Vagina (tissue), 2 donors: ENCODE measurements at regions not wholly inside any gene's neighbourhood (a gene's known extent, or its start where the extent isn't known, plus 50 kb on each side); places are given as distances from the start of the nearest gene placed in this dataset.

Experiments used
- CTCF ChIP-seq, 3 experiments: fragments of 450-650 bp in 2 of 3; fragments of 200-600 bp in 1 of 3; sonication (generic) in 1 of 3; IDR thresholded peaks; one replicate each; pipeline ENCODE4 v1.5.1; 2017 to 2019; ENCODE audit warnings: antibody characterized with exemption in 3 of 3, mild to moderate bottlenecking in 2 of 3, moderate library complexity in 2 of 3
- POLR2A ChIP-seq, 2 donors: fragments of 450-650 bp; IDR thresholded peaks; one replicate each; pipeline ENCODE4 v1.6.1; 2017; ENCODE audit warnings: antibody characterized with exemption in 2 of 2, mild to moderate bottlenecking in 2 of 2, moderate library complexity in 2 of 2

GRCh38 chr5:125199968-125200865, 453.8 kb upstream of the ZNF608 start:
- TF ChIP-seq CTCF (IDR thresholded peaks at IDR 0.05) (no peak), POLR2A (IDR thresholded peaks at IDR 0.05) (no peak)
